OCI-LY1 (cell line): ENCODE measurements at regions not wholly inside any gene's neighbourhood (a gene's known extent, or its start where the extent isn't known, plus 50 kb on each side); places are given as distances from the start of the nearest gene placed in this dataset.

Experiments used
- H2AFZ ChIP-seq: fragments of 200-600 bp; sonication (generic), shearing (Covaris generic); 2 replicates; pipeline ENCODE4 v1.6.0; 2014; ENCODE audit warnings: antibody characterized with exemption, mild to moderate bottlenecking, low read length
- H3F3A ChIP-seq: fragments of 200-600 bp; sonication (generic), shearing (Covaris generic); 2 replicates; pipeline ENCODE4 v1.6.0; 2014; ENCODE audit warnings: mild to moderate bottlenecking, antibody characterized with exemption, low read length, moderate library complexity; ENCODE audit not compliant: insufficient read depth
- H3K27ac ChIP-seq: fragments of 200-600 bp; sonication (generic); 2 replicates; pipeline ENCODE4 v1.5.1; 2014; ENCODE audit warnings: low read length, mixed run types, mild to moderate bottlenecking, low read depth; ENCODE audit not compliant: poor library complexity, severe bottlenecking
- H3K27me3 ChIP-seq: fragments of 200-600 bp; sonication (generic); 2 replicates; pipeline ENCODE4 v1.6.0; 2014; ENCODE audit warnings: antibody characterized with exemption, mild to moderate bottlenecking, low read length, moderate library complexity; ENCODE audit not compliant: insufficient read depth
- H3K36me3 ChIP-seq: fragments of 200-600 bp; sonication (generic); 2 replicates; pipeline ENCODE4 v1.6.1; 2014; ENCODE audit warnings: mild to moderate bottlenecking, antibody characterized with exemption, low read length, moderate library complexity, mixed read lengths; ENCODE audit not compliant: insufficient read depth
- H3K4me1 ChIP-seq: fragments of 200-600 bp; sonication (generic); 2 replicates; pipeline ENCODE4 v1.5.1; 2014; ENCODE audit warnings: mild to moderate bottlenecking, low read length, moderate library complexity; ENCODE audit not compliant: insufficient read depth, severe bottlenecking
- H3K4me2 ChIP-seq: fragments of 200-600 bp; sonication (generic), shearing (Covaris generic); 2 replicates; pipeline ENCODE4 v1.6.1; 2014; ENCODE audit warnings: low read length
- H3K4me3 ChIP-seq: fragments of 200-600 bp; sonication (generic); 2 replicates; pipeline ENCODE4 v1.5.1; 2014; ENCODE audit warnings: low read length, low read depth, mild to moderate bottlenecking, mixed read lengths; ENCODE audit not compliant: poor library complexity, severe bottlenecking
- H3K79me2 ChIP-seq: fragments of 200-600 bp; shearing (Covaris generic); 2 replicates; pipeline ENCODE4 v1.6.1; 2016; ENCODE audit warnings: mixed run types, low read length, mixed read lengths; ENCODE audit not compliant: insufficient read depth
- H3K9ac ChIP-seq: fragments of 200-600 bp; sonication (generic), shearing (Covaris generic); 2 replicates; pipeline ENCODE4 v1.6.1; 2014; ENCODE audit warnings: mild to moderate bottlenecking, low read length, mixed read lengths
- H3K9me2 ChIP-seq: fragments of 200-600 bp; sonication (generic), shearing (Covaris generic); 2 replicates; pipeline ENCODE4 v1.6.1; 2014; ENCODE audit warnings: low read depth, mild to moderate bottlenecking, low read length, mixed read lengths
- H3K9me3 ChIP-seq: fragments of 200-600 bp; shearing (Covaris generic); 2 replicates; pipeline ENCODE4 v1.6.1; 2014; ENCODE audit warnings: low read length, mixed read lengths
- H4K20me1 ChIP-seq: fragments of 200-600 bp; sonication (generic), shearing (Covaris generic); 2 replicates; pipeline ENCODE4 v1.6.0; 2016; ENCODE audit warnings: mild to moderate bottlenecking, low read length; ENCODE audit not compliant: insufficient read depth
- EZH2 ChIP-seq: fragments of 200-600 bp; sonication (generic), shearing (Covaris generic); IDR thresholded peaks from 2 replicates; pipeline ENCODE4 v1.8.0; 2017; ENCODE audit warnings: borderline replicate concordance, mixed run types, mild to moderate bottlenecking, antibody characterized with exemption, low read length, moderate library complexity, mixed read lengths
- TF ChIP-seq, protein P1 (sequence below): fragments of 200-600 bp; sonication (generic), shearing (Covaris generic); IDR thresholded peaks from 2 replicates; pipeline ENCODE4 v1.5.1; 2017; ENCODE audit warnings: mild to moderate bottlenecking, antibody characterized with exemption, low read length, moderate library complexity, mixed read lengths

DNA sequence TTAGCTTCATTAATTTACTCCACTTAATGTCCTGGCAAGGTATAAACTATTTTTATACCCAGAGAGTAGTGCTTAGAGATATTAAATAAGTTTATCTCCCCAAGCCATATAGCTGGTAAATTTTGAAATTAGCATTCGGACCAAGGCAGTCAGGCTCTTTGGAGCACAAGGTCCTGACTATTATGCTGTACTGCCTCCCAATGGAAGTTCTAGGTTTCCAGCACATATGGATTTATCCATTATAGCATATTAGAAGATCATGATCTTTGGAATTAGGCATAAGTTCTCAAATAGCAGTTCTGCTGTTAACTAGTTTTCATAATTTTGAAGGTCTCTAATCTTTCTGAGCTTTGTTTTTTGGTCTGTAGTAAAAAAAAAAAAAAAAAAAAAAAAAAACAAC, 835.3 kb upstream of the EPHA7 start:
- Histone ChIP-seq H3K36me3 (no peaks in the 10 kb centered on the region), H3K27me3 (no peaks in the 10 kb centered on the region), H2AFZ (no peak overlapping the region), H3K4me3 (no peak overlapping the region), H3K9ac (no peak overlapping the region), H3K4me2 (no peak overlapping the region), H3K79me2 (no peaks in the 10 kb centered on the region), H3F3A (no peaks in the 10 kb centered on the region), H3K27ac (no peak overlapping the region), H3K9me2 (no peaks in the 10 kb centered on the region), H4K20me1 (no peaks in the 10 kb centered on the region), H3K4me1 (no peaks in the 10 kb centered on the region), H3K9me3 (no peaks in the 10 kb centered on the region)
- TF ChIP-seq EZH2, result no peak
- TF ChIP-seq, protein P1, sequence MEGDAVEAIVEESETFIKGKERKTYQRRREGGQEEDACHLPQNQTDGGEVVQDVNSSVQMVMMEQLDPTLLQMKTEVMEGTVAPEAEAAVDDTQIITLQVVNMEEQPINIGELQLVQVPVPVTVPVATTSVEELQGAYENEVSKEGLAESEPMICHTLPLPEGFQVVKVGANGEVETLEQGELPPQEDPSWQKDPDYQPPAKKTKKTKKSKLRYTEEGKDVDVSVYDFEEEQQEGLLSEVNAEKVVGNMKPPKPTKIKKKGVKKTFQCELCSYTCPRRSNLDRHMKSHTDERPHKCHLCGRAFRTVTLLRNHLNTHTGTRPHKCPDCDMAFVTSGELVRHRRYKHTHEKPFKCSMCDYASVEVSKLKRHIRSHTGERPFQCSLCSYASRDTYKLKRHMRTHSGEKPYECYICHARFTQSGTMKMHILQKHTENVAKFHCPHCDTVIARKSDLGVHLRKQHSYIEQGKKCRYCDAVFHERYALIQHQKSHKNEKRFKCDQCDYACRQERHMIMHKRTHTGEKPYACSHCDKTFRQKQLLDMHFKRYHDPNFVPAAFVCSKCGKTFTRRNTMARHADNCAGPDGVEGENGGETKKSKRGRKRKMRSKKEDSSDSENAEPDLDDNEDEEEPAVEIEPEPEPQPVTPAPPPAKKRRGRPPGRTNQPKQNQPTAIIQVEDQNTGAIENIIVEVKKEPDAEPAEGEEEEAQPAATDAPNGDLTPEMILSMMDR, result no peak

DNA sequence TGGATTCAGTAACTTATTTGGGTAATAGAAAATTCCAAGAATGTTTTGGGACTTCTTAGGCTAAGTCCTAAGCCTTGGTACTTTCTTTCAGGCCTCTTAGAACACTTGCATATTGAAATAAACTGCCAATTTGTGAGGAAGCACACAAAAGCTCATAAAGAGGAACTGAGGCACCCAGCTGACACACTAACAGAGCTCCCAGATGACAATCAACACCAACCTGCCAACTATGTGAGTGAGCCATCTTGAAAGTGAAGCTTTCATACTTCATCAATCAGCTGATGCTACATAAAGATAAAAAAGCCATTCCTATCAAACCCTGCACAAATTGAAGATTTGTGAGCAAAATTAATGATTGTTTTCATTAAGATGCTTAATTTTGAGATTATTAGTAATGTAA, 832.5 kb upstream of the EPHA7 start:
- Histone ChIP-seq H3K4me2 (no peak overlapping the region), H3K9me2 (no peaks in the 10 kb centered on the region), H3K9ac (no peak overlapping the region), H3K27ac (no peak overlapping the region), H3K27me3 (no peaks in the 10 kb centered on the region), H2AFZ (no peak overlapping the region), H3K36me3 (no peaks in the 10 kb centered on the region), H3F3A (no peaks in the 10 kb centered on the region), H3K4me3 (no peak overlapping the region), H3K79me2 (no peaks in the 10 kb centered on the region), H3K4me1 (no peaks in the 10 kb centered on the region), H3K9me3 (no peaks in the 10 kb centered on the region), H4K20me1 (no peaks in the 10 kb centered on the region)
- TF ChIP-seq, protein P1, result no peak
- TF ChIP-seq EZH2, result no peak

DNA sequence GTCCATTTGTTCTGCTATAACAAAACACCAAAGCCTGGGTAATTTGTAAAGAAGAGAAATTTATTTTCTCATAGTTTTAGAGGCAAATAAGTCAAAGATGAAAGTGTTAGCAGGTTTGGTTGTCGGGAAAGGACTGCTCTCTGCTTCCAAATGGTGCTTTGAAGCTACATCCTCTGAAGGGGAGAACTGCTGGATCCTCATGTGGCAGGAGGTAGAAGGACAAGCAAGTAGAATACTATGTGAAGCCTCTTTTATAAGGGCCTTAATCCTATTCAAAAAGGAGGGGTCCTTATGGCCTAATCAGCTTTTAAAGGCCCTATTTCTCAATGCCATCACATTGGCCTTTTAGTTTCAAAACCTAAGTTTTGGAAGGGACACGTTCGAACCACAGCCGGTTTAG, 826.0 kb upstream of the EPHA7 start:
- H3K79me2 ChIP-seq, result no peaks in the 10 kb centered on the region
- no peak overlapping the region for H3K27ac ChIP-seq
- no peaks in the 10 kb centered on the region for H3K9me2 ChIP-seq
- no peak for TF ChIP-seq EZH2
- TF ChIP-seq, protein P1, result no peak
- no peak overlapping the region for H3K4me3 ChIP-seq
- H3K36me3 ChIP-seq, result no peaks in the 10 kb centered on the region
- H4K20me1 ChIP-seq, result no peaks in the 10 kb centered on the region
- H3K4me1 ChIP-seq, result no peaks in the 10 kb centered on the region
- H3K27me3 ChIP-seq, result no peaks in the 10 kb centered on the region
- H3K4me2 ChIP-seq, result no peak overlapping the region
- no peak overlapping the region for H3K9ac ChIP-seq
- H3F3A ChIP-seq, result no peaks in the 10 kb centered on the region
- H2AFZ ChIP-seq, result no peak overlapping the region
- H3K9me3 ChIP-seq, result no peaks in the 10 kb centered on the region
